Jurkat, Clone E6-1 (cell line): ENCODE measurements at regions not wholly inside any gene's neighbourhood (a gene's known extent, or its start where the extent isn't known, plus 50 kb on each side); places are given as distances from the start of the nearest gene placed in this dataset.
"Not testable (repeated sequence)": the region's sequence is repeated elsewhere in the genome, so short reads cannot be mapped to it uniquely, and the experiment has no call there.

Experiments
- DNase-seq: peaks from one replicate; pipeline ENCODE4 v3.0.0-alpha.2; 2011; ENCODE audit warnings: low read depth, low spot score
- H3K4me3 ChIP-seq: 2 replicates; pipeline ENCODE4 v1.5.1; 2011; ENCODE audit warnings: mild to moderate bottlenecking, low read length, control low read depth, moderate library complexity

GRCh38 chr11:121358760-121359159 lies 66.2 kb downstream of the SC5D start:
- DNase-seq, result no peak
- H3K4me3 ChIP-seq, result no peak overlapping the region

- H3K4me3 ChIP-seq, result no peak overlapping the region
- no peak for DNase-seq
These were observed 67.0 kb downstream of the SC5D start for GRCh38 chr11:121359591-121359990.

GRCh38 chr11:121362955-121363354 lies 70.4 kb downstream of the SC5D start:
- not testable (repeated sequence) for DNase-seq, H3K4me3 ChIP-seq

- H3K4me3 ChIP-seq, result no peak overlapping the region
These were observed 72.7 kb downstream of the SC5D start for GRCh38 chr11:121365304-121365703.

GRCh38 chr11:121366038-121366437 lies 73.5 kb downstream of the SC5D start:
- no peak overlapping the region for H3K4me3 ChIP-seq
- DNase-seq, result no peak

More at GRCh38 chr11:121365304-121365703, 72.7 kb downstream of the SC5D start:
- no peak for DNase-seq

GRCh38 chr11:121367001-121367843 lies 74.7 kb downstream of the SC5D start:
- no peak overlapping the region for H3K4me3 ChIP-seq
- peak; percentile 36 for DNase-seq

- no peak overlapping the region for H3K4me3 ChIP-seq
- DNase-seq, result no peak
These were observed 75.3 kb downstream of the SC5D start for GRCh38 chr11:121367844-121368225.

- no peak overlapping the region for H3K4me3 ChIP-seq
- DNase-seq, result no peak
These were observed 76.0 kb downstream of the SC5D start for GRCh38 chr11:121368364-121369240.

GRCh38 chr11:121369366-121369765 lies 76.8 kb downstream of the SC5D start:
- H3K4me3 ChIP-seq, result no peak overlapping the region
- no peak for DNase-seq

GRCh38 chr11:121372028-121372427 lies 79.5 kb downstream of the SC5D start:
- no peak for DNase-seq

GRCh38 chr11:121372671-121373429 lies 79.3 kb upstream of the SORL1 start:
- no peak for DNase-seq

More at GRCh38 chr11:121372028-121372427, 79.5 kb downstream of the SC5D start:
- no peak overlapping the region for H3K4me3 ChIP-seq

GRCh38 chr11:121374286-121374985 lies 77.7 kb upstream of the SORL1 start:
- DNase-seq, result no peak
- no peak overlapping the region for H3K4me3 ChIP-seq

More at GRCh38 chr11:121372671-121373429, 79.3 kb upstream of the SORL1 start:
- H3K4me3 ChIP-seq, result no peak overlapping the region

- H3K4me3 ChIP-seq, result no peak overlapping the region
- DNase-seq, result no peak
These were observed 76.0 kb upstream of the SORL1 start for GRCh38 chr11:121376130-121376529.

- H3K4me3 ChIP-seq, result not testable (repeated sequence)
- DNase-seq, result peak; percentile 29
These were observed 72.8 kb upstream of the SORL1 start for GRCh38 chr11:121379145-121379810.

GRCh38 chr11:121383716-121384115 lies 68.4 kb upstream of the SORL1 start:
- DNase-seq, result no peak
- H3K4me3 ChIP-seq, result no peak overlapping the region

GRCh38 chr11:121385688-121386087 lies 66.4 kb upstream of the SORL1 start:
- DNase-seq, result no peak
- no peak overlapping the region for H3K4me3 ChIP-seq
